IMR-90 (cell line): ENCODE measurements at regions not wholly inside any gene's neighbourhood (a gene's known extent, or its start where the extent isn't known, plus 50 kb on each side); places are given as distances from the start of the nearest gene placed in this dataset.

Source experiments
- ATAC-seq: fragments of 200-7000 bp; cut with Tn5 transposase; 2 replicates; pipeline ENCODE4 v1.9.1; 2020; ENCODE audit warnings: low read depth, mild to moderate bottlenecking, moderate library complexity
- BruUV-seq: library from RNA; stranded (reverse); fragments of 400-500 nt; replicated peaks from 2 replicates; lab custom pipeline; 2021; lab: Mats Ljungman, UMichigan
- CTCF ChIA-PET: fragments of 300-600 bp; formaldehyde crosslinking; extraction: SDS; loops from one replicate; lab custom pipeline; 2021; ENCODE audit warnings: antibody characterized with exemption; lab: Yijun Ruan, JAX
- POLR2A ChIA-PET: fragments of 300-600 bp; sonication (Branson Sonifier 250); formaldehyde crosslinking; loops from one replicate; lab custom pipeline; 2022; ENCODE audit warnings: antibody characterized with exemption; ENCODE audit not compliant: unreplicated experiment; lab: Charles Lee
- DNase-seq: peaks from one replicate; pipeline ENCODE4 v3.0.0; 2013
- H2AFZ ChIP-seq: replicated peaks from 2 replicates; pipeline ENCODE3; 2013; ENCODE audit warnings: low read length, mild to moderate bottlenecking; ENCODE audit not compliant: poor library complexity
- H2AK5ac ChIP-seq: 2 replicates; pipeline ENCODE4 v1.6.1; 2013; ENCODE audit warnings: low read depth, low read length, inconsistent platforms
- H2AK9ac ChIP-seq: replicated peaks from 2 replicates; pipeline ENCODE3; 2013; ENCODE audit warnings: mild to moderate bottlenecking, low read depth, low read length, moderate library complexity; ENCODE audit not compliant: poor library complexity
- H2BK120ac ChIP-seq: 2 replicates; pipeline ENCODE4 v1.6.1; 2013; ENCODE audit warnings: low read depth, low read length, inconsistent platforms
- H2BK15ac ChIP-seq: 3 replicates; pipeline ENCODE4 v1.6.1; 2013; ENCODE audit warnings: low read depth, low read length, inconsistent platforms
- H2BK20ac ChIP-seq: 2 replicates; pipeline ENCODE4 v1.6.1; 2013; ENCODE audit warnings: low read depth, mild to moderate bottlenecking, inconsistent platforms, low read length, moderate library complexity
- H2BK5ac ChIP-seq: 2 replicates; pipeline ENCODE4 v1.6.1; 2013; ENCODE audit warnings: mild to moderate bottlenecking, low read depth, low read length, inconsistent platforms; ENCODE audit not compliant: poor library complexity, severe bottlenecking
- H3K14ac ChIP-seq: replicated peaks from 2 replicates; pipeline ENCODE4 v1.6.1; 2013; ENCODE audit warnings: low read depth, low read length, inconsistent platforms
- H3K18ac ChIP-seq: 2 replicates; pipeline ENCODE4 v1.6.1; 2013; ENCODE audit warnings: low read depth, low read length, control low read depth
- H3K23ac ChIP-seq: 2 replicates; pipeline ENCODE4 v1.6.1; 2013; ENCODE audit warnings: low read depth, low read length, inconsistent platforms
- H3K27ac ChIP-seq: 2 replicates; pipeline ENCODE4 v1.5.1; 2013; ENCODE audit warnings: mild to moderate bottlenecking, control low read depth, low read length; ENCODE audit not compliant: insufficient read depth
- H3K27me3 ChIP-seq: 2 replicates; pipeline ENCODE4 v1.6.1; 2013; ENCODE audit warnings: low read length; ENCODE audit not compliant: control insufficient read depth, insufficient read depth
- H3K36me3 ChIP-seq: 2 replicates; pipeline ENCODE4 v1.6.1; 2013; ENCODE audit warnings: low read length, mixed read lengths; ENCODE audit not compliant: control insufficient read depth, insufficient read depth
- H3K4ac ChIP-seq: 2 replicates; pipeline ENCODE4 v1.6.1; 2013; ENCODE audit warnings: low read depth, low read length, inconsistent platforms
- H3K4me1 ChIP-seq: 2 replicates; pipeline ENCODE4 v1.6.1; 2013; ENCODE audit warnings: low read length, mixed read lengths; ENCODE audit not compliant: control insufficient read depth, insufficient read depth
- H3K4me2 ChIP-seq: 2 replicates; pipeline ENCODE4 v1.6.1; 2013; ENCODE audit warnings: low read depth, mild to moderate bottlenecking, control low read depth, low read length, moderate library complexity
- H3K4me3 ChIP-seq: 2 replicates; pipeline ENCODE4 v1.5.1; 2013; ENCODE audit warnings: low read depth, mild to moderate bottlenecking, control low read depth, low read length, moderate library complexity; ENCODE audit not compliant: insufficient read depth
- H3K56ac ChIP-seq: 2 replicates; pipeline ENCODE4 v1.6.1; 2013; ENCODE audit warnings: low read length, inconsistent platforms; ENCODE audit not compliant: insufficient read depth; ENCODE audit errors: extremely low read depth
- H3K79me1 ChIP-seq, 2 experiments: 2 replicates each; pipeline ENCODE4 v1.6.1; 2013; ENCODE audit warnings: low read length in 2 of 2, inconsistent platforms in 1 of 2, low read depth in 1 of 2
- H3K9ac ChIP-seq: 2 replicates; pipeline ENCODE4 v1.6.1; 2013; ENCODE audit warnings: low read depth, low read length, control low read depth
- H3K9me1 ChIP-seq: 2 replicates; pipeline ENCODE4 v1.6.1; 2013; ENCODE audit warnings: low read length, inconsistent platforms; ENCODE audit not compliant: insufficient read depth
- H3K9me3 ChIP-seq: 2 replicates; pipeline ENCODE4 v1.6.1; 2013; ENCODE audit warnings: low read length; ENCODE audit not compliant: control insufficient read depth, insufficient read depth
- H4K20me1 ChIP-seq: 2 replicates; pipeline ENCODE4 v1.6.1; 2013; ENCODE audit warnings: low read length, inconsistent platforms; ENCODE audit not compliant: insufficient read depth
- H4K5ac ChIP-seq: 2 replicates; pipeline ENCODE4 v1.6.1; 2013; ENCODE audit warnings: mild to moderate bottlenecking, low read depth, low read length, control low read depth
- H4K8ac ChIP-seq, 2 experiments: 2 replicates each; pipeline ENCODE4 v1.6.1; 2013; ENCODE audit warnings: low read depth in 2 of 2, low read length in 2 of 2, control low read depth in 1 of 2, inconsistent platforms in 1 of 2
- H4K91ac ChIP-seq: 2 replicates; pipeline ENCODE4 v1.6.1; 2013; ENCODE audit warnings: low read depth, low read length, inconsistent platforms; ENCODE audit not compliant: insufficient read depth
- BHLHE40 ChIP-seq: fragments of 150-350 bp; IDR thresholded peaks from 2 replicates; pipeline ENCODE4 v1.6.1; 2016; ENCODE audit warnings: mild to moderate bottlenecking, low read depth, low read length
- CEBPB ChIP-seq: IDR thresholded peaks from 2 replicates; pipeline ENCODE4 v1.6.1; 2012; ENCODE audit warnings: low read depth, low read length, improper control_type of control experiment
- CHD1 ChIP-seq: IDR thresholded peaks from 2 replicates; pipeline ENCODE4 v1.6.1; 2012; ENCODE audit warnings: low read depth, low read length, improper control_type of control experiment
- ELK1 ChIP-seq: fragments of 150-350 bp; IDR thresholded peaks from 2 replicates; pipeline ENCODE4 v1.6.1; 2016; ENCODE audit warnings: low read depth, mild to moderate bottlenecking, low read length, moderate library complexity, borderline replicate concordance
- FOS ChIP-seq: fragments of 150-350 bp; IDR thresholded peaks from 2 replicates; pipeline ENCODE4 v1.6.1; 2016; ENCODE audit warnings: low read depth, low read length
- MAFK ChIP-seq: IDR thresholded peaks from 2 replicates; pipeline ENCODE4 v1.6.1; 2012; ENCODE audit warnings: low read depth, low read length, improper control_type of control experiment
- MAZ ChIP-seq: IDR thresholded peaks from 2 replicates; pipeline ENCODE4 v1.6.1; 2012; ENCODE audit warnings: low read depth, mild to moderate bottlenecking, low read length, improper control_type of control experiment, moderate library complexity, borderline replicate concordance
- MXI1 ChIP-seq: IDR thresholded peaks from 2 replicates; pipeline ENCODE4 v1.6.1; 2012; ENCODE audit warnings: low read depth, mild to moderate bottlenecking, low read length, moderate library complexity, borderline replicate concordance
- NFE2L2 ChIP-seq: fragments of 150-350 bp; IDR thresholded peaks from 2 replicates; pipeline ENCODE4 v1.6.1; 2016; ENCODE audit warnings: low read depth, mild to moderate bottlenecking, low read length
- POLR2A ChIP-seq: IDR thresholded peaks from 2 replicates; pipeline ENCODE4 v1.6.1; 2012; ENCODE audit warnings: mild to moderate bottlenecking, low read depth, low read length
- RAD21 ChIP-seq: IDR thresholded peaks from 2 replicates; pipeline ENCODE4 v1.6.1; 2012; ENCODE audit warnings: low read length, improper control_type of control experiment
- RCOR1 ChIP-seq: IDR thresholded peaks from 2 replicates; pipeline ENCODE4 v1.6.1; 2012; ENCODE audit warnings: mild to moderate bottlenecking, low read length, improper control_type of control experiment; ENCODE audit not compliant: insufficient replicate concordance
- RFX5 ChIP-seq: IDR thresholded peaks from 2 replicates; pipeline ENCODE4 v1.8.0; 2012; ENCODE audit warnings: low read depth, mild to moderate bottlenecking, low read length, moderate library complexity
- SMC3 ChIP-seq: fragments of 150-350 bp; IDR thresholded peaks from 2 replicates; pipeline ENCODE4 v1.6.1; 2016; ENCODE audit warnings: low read depth, mild to moderate bottlenecking, antibody characterized with exemption, low read length, moderate library complexity
- USF2 ChIP-seq: fragments of 150-350 bp; IDR thresholded peaks from 2 replicates; pipeline ENCODE4 v1.6.1; 2017; ENCODE audit warnings: mild to moderate bottlenecking, antibody characterized with exemption, low read length, low read depth
- WGBS, 2 experiments: methylation state at CpG; one replicate each; pipeline versions ENCODE4 v1.1.5 to v1.1.7; 2013; ENCODE audit warnings: missing lambda C conversion rate in 2 of 2; ENCODE audit not compliant: insufficient read length in 1 of 2; ENCODE audit errors: extremely low coverage in 2 of 2; 5-methylcytosine and 5-hydroxymethylcytosine counted together
- dilution Hi-C: fragments of 300-500 bp; cut with HindIII; formaldehyde crosslinking; loops from one replicate; pipeline ENCODE4 v1.14.3; 2018; ENCODE audit warnings: low sequenced_read_pairs; ENCODE audit not compliant: unreplicated experiment
- in situ Hi-C: fragments of 300-500 bp; cut with MboI; formaldehyde crosslinking; loops from 3 replicates; pipeline ENCODE4 v1.14.3; 2019; ENCODE audit warnings: low sequenced_read_pairs, inconsistent platforms, mixed read lengths
- intact Hi-C: fragments of 100-400 bp; cut with micrococcal nuclease; formaldehyde crosslinking; loops from 2 replicates; pipeline ENCODE4 v1.10.0; 2022
- TF ChIP-seq, protein P1 (sequence below): conservative IDR thresholded peaks from 2 replicates; pipeline ENCODE4 v1.5.1; 2012; ENCODE audit warnings: mild to moderate bottlenecking, low read depth, low read length, improper control_type of control experiment

DNA sequence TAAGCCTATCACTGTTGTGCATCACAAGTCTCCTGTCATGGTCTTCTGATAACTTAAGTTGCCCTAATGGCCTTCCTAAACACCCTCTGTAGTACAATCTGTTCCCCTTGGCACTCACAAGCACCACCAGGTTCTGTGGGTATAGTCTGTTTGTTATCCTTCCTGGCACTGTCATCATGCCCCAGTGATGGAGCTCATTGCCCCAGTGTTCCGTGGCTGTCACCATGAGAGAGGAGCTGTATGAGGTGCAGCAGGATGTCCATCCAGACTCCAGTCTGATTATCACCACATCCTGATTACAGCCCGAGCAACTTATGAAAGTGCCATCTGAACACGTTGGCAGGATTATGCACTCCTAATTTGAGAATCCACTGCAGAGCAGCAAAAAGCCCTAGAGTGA is 380.1 kb downstream of the FRK start:
- DNase-seq (no peak), ATAC-seq (no peak)
- H4K8ac ChIP-seq = no peak overlapping the region
- H2BK20ac ChIP-seq = no peak overlapping the region
- no peak overlapping the region for H2BK120ac ChIP-seq
- no peaks in the 10 kb centered on the region for H3K9me3 ChIP-seq
- no peak overlapping the region for H3K4ac ChIP-seq
- no peak overlapping the region for H3K56ac ChIP-seq
- no peak overlapping the region for H2AK9ac ChIP-seq
- no peaks in the 10 kb centered on the region for H3K9me1 ChIP-seq
- H2BK5ac ChIP-seq = no peak overlapping the region
- H3K18ac ChIP-seq = no peak overlapping the region
- H3K4me2 ChIP-seq = no peak overlapping the region
- H3K27me3 ChIP-seq = no peaks in the 10 kb centered on the region
- ChIA-PET POLR2A (no interaction called here), CTCF (no interaction called here)
- no peak overlapping the region for H3K23ac ChIP-seq
- no peaks in the 10 kb centered on the region for H4K20me1 ChIP-seq
- no peak overlapping the region for H2AFZ ChIP-seq
- no peaks in the 10 kb centered on the region for H3K79me1 ChIP-seq
- no peak overlapping the region for H3K27ac ChIP-seq
- dilution Hi-C loops = no loop called here
- intact Hi-C loops = no loop called here
- no peaks in the 10 kb centered on the region for H3K4me1 ChIP-seq
- no peak overlapping the region for H3K9ac ChIP-seq
- H2BK15ac ChIP-seq = no peak overlapping the region
- no peak overlapping the region for H3K4me3 ChIP-seq
- no peak overlapping the region for H4K5ac ChIP-seq
- no peak overlapping the region for H2AK5ac ChIP-seq
- H3K14ac ChIP-seq = no peak overlapping the region
- TF ChIP-seq CHD1 (no peak), CEBPB (no peak), RAD21 (no peak), POLR2A (no peak), SMC3 (no peak), BHLHE40 (no peak), USF2 (no peak), RFX5 (no peak), FOS (no peak), RCOR1 (no peak), MXI1 (no peak), ELK1 (no peak), MAZ (no peak), NFE2L2 (no peak), MAFK (no peak)
- TF ChIP-seq, protein P1, sequence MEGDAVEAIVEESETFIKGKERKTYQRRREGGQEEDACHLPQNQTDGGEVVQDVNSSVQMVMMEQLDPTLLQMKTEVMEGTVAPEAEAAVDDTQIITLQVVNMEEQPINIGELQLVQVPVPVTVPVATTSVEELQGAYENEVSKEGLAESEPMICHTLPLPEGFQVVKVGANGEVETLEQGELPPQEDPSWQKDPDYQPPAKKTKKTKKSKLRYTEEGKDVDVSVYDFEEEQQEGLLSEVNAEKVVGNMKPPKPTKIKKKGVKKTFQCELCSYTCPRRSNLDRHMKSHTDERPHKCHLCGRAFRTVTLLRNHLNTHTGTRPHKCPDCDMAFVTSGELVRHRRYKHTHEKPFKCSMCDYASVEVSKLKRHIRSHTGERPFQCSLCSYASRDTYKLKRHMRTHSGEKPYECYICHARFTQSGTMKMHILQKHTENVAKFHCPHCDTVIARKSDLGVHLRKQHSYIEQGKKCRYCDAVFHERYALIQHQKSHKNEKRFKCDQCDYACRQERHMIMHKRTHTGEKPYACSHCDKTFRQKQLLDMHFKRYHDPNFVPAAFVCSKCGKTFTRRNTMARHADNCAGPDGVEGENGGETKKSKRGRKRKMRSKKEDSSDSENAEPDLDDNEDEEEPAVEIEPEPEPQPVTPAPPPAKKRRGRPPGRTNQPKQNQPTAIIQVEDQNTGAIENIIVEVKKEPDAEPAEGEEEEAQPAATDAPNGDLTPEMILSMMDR = no peak
- no TSS peak for BruUV-seq
- H3K36me3 ChIP-seq = no peaks in the 10 kb centered on the region
- WGBS, 2 experiments = 50% methylated on average over 1 of the region's 3 CpGs; no CpG with 5 or more reads in 1 of the 2 experiments
- in situ Hi-C loops = no loop called here
- H4K91ac ChIP-seq = no peak overlapping the region
